Endothelial cell of umbilical vein (primary cell): ENCODE measurements at regions not wholly inside any gene's neighbourhood (a gene's known extent, or its start where the extent isn't known, plus 50 kb on each side); places are given as distances from the start of the nearest gene placed in this dataset.

Experiments
- BruUV-seq: library from RNA; stranded (reverse); fragments of 400-500 nt; replicated peaks from 2 replicates; lab custom pipeline; 2021; lab: Mats Ljungman, UMichigan
- CTCF ChIA-PET: fragments of 300-600, 350-600 bp; sonication (Branson Sonifier 250); formaldehyde crosslinking; loops from one replicate; lab custom pipeline; 2021; ENCODE audit warnings: antibody characterized with exemption, inconsistent platforms; lab: Charles Lee
- POLR2A ChIA-PET: fragments of 300-600, 350-600 bp; sonication (Branson Sonifier 250); formaldehyde crosslinking; loops from one replicate; lab custom pipeline; 2021; ENCODE audit warnings: antibody characterized with exemption, inconsistent platforms; lab: Charles Lee
- DNase-seq: peaks from one replicate; pipeline ENCODE4 v3.0.0-alpha.2; 2011; ENCODE audit warnings: low read depth, low spot score
- FAIRE-seq: peaks from 2 replicates; lab custom pipeline; 2011; peaks lifted over from hg19 to GRCh38; lab: Jason Lieb, UNC
- H2AFZ ChIP-seq: 2 replicates; pipeline ENCODE4 v1.6.0; 2012; ENCODE audit warnings: low read depth, low read length, control low read depth, inconsistent platforms
- H3K27ac ChIP-seq: 2 replicates; pipeline ENCODE4 v1.5.1; 2011; ENCODE audit warnings: low read depth, mild to moderate bottlenecking, control low read depth, low read length, moderate library complexity; ENCODE audit not compliant: insufficient read depth
- H3K27me3 ChIP-seq, 2 experiments: 2 replicates each; pipeline versions ENCODE4 v1.6.0 to v1.6.1; 2011; ENCODE audit warnings: low read length in 2 of 2, mixed read lengths in 1 of 2; ENCODE audit not compliant: control insufficient read depth in 2 of 2, insufficient read depth in 2 of 2
- H3K36me3 ChIP-seq, 2 experiments: 2 replicates in 1 of 2; 3 replicates in 1 of 2; pipeline ENCODE4 v1.5.1; 2011; ENCODE audit warnings: low read length in 2 of 2, mild to moderate bottlenecking in 1 of 2, moderate library complexity in 1 of 2; ENCODE audit not compliant: control insufficient read depth in 2 of 2, insufficient read depth in 2 of 2; ENCODE audit errors: extremely low read depth in 1 of 2
- H3K4me1 ChIP-seq: 3 replicates; pipeline ENCODE4 v1.5.1; 2011; ENCODE audit warnings: mild to moderate bottlenecking, low read length; ENCODE audit not compliant: control insufficient read depth, insufficient read depth; ENCODE audit errors: extremely low read depth
- H3K4me2 ChIP-seq: 2 replicates; pipeline ENCODE4 v1.6.1; 2011; ENCODE audit warnings: low read length, control low read depth, mixed read lengths; ENCODE audit not compliant: insufficient read depth
- H3K4me3 ChIP-seq, 3 experiments: fragments of 200-600 bp in 1 of 3; sonication (generic), shearing (Covaris generic) in 1 of 3; replicated peaks in 1 of 3; 2 replicates each; pipeline ENCODE4 v1.5.1; 2011 to 2016; ENCODE audit warnings: control low read depth in 3 of 3, low read length in 3 of 3, mild to moderate bottlenecking in 2 of 3, inconsistent platforms in 1 of 3, low read depth in 1 of 3, moderate library complexity in 1 of 3; ENCODE audit not compliant: insufficient read depth in 1 of 3
- H3K79me2 ChIP-seq: 2 replicates; pipeline ENCODE4 v1.6.0; 2012; ENCODE audit warnings: low read length, inconsistent platforms; ENCODE audit not compliant: control insufficient read depth, insufficient read depth
- H3K9ac ChIP-seq: replicated peaks from 2 replicates; pipeline ENCODE3; 2011; ENCODE audit warnings: low read length, control low read depth; ENCODE audit not compliant: insufficient read depth; ENCODE audit errors: extremely low read depth
- H3K9me1 ChIP-seq: replicated peaks from 3 replicates; pipeline ENCODE4 v1.6.0; 2011; ENCODE audit warnings: mild to moderate bottlenecking, low read length; ENCODE audit not compliant: control insufficient read depth, insufficient read depth; ENCODE audit errors: extremely low read depth
- H3K9me3 ChIP-seq: replicated peaks from 2 replicates; pipeline ENCODE4 v1.5.1; 2012; ENCODE audit warnings: low read length, inconsistent platforms; ENCODE audit not compliant: control insufficient read depth, insufficient read depth
- H4K20me1 ChIP-seq: replicated peaks from 2 replicates; pipeline ENCODE3; 2011; ENCODE audit warnings: mild to moderate bottlenecking, low read length; ENCODE audit not compliant: control insufficient read depth, insufficient read depth; ENCODE audit errors: extremely low read depth
- CTCF ChIP-seq, 2 donors: IDR thresholded peaks; 1 replicate in 1 of 2; 2 replicates in 1 of 2; pipeline ENCODE4 v1.5.1; 2011; ENCODE audit warnings: low read length in 2 of 2, mild to moderate bottlenecking in 2 of 2, moderate library complexity in 2 of 2, control low read depth in 1 of 2, inconsistent platforms in 1 of 2, low read depth in 1 of 2; ENCODE audit not compliant: insufficient read depth in 1 of 2; ENCODE audit errors: extremely low read depth in 1 of 2
- EZH2 ChIP-seq: IDR thresholded peaks from 2 replicates; pipeline ENCODE4 v1.6.1; 2012; ENCODE audit warnings: borderline replicate concordance, low read depth, mild to moderate bottlenecking, moderate library complexity, low read length, inconsistent platforms; ENCODE audit not compliant: severe bottlenecking
- FOS ChIP-seq: IDR thresholded peaks from 2 replicates; pipeline ENCODE4 v1.6.1; 2011; ENCODE audit warnings: mild to moderate bottlenecking, low read length, moderate library complexity, borderline replicate concordance; ENCODE audit not compliant: insufficient read depth
- GATA2 ChIP-seq: IDR thresholded peaks from 2 replicates; pipeline ENCODE4 v1.7.0; 2011; ENCODE audit warnings: low read depth, mild to moderate bottlenecking, moderate library complexity, mixed read lengths, low read length; ENCODE audit not compliant: insufficient read length, insufficient read depth
- JUN ChIP-seq: IDR thresholded peaks from 2 replicates; pipeline ENCODE4 v1.6.1; 2011; ENCODE audit warnings: borderline replicate concordance, low read depth; ENCODE audit not compliant: insufficient read length, insufficient read depth
- MAX ChIP-seq: IDR thresholded peaks from 2 replicates; pipeline ENCODE4 v1.6.1; 2011; ENCODE audit not compliant: insufficient read depth, insufficient read length
- MYC ChIP-seq: IDR thresholded peaks from one replicate; pipeline ENCODE4 v1.6.1; 2011; ENCODE audit warnings: mild to moderate bottlenecking, low read depth, low read length
- POLR2A ChIP-seq: IDR thresholded peaks from 2 replicates; pipeline ENCODE4 v1.6.1; 2012; ENCODE audit warnings: low read depth, mild to moderate bottlenecking, control low read depth, low read length
- POLR2AphosphoS5 ChIP-seq: IDR thresholded peaks from 2 replicates; pipeline ENCODE4 v1.6.1; 2012; ENCODE audit warnings: low read depth, mild to moderate bottlenecking, control low read depth, low read length, moderate library complexity; ENCODE audit not compliant: insufficient read depth
- dilution Hi-C: fragments of 300-500 bp; cut with MboI; formaldehyde crosslinking; loops from one replicate; pipeline ENCODE4 v1.15.0; 2019; ENCODE audit warnings: low sequenced_read_pairs; ENCODE audit not compliant: extremely low pct_ligation_motif_present
- intact Hi-C: fragments of 100-400 bp; cut with micrococcal nuclease; formaldehyde crosslinking; loops from one replicate; pipeline ENCODE4 v1.10.0; 2022

DNA sequence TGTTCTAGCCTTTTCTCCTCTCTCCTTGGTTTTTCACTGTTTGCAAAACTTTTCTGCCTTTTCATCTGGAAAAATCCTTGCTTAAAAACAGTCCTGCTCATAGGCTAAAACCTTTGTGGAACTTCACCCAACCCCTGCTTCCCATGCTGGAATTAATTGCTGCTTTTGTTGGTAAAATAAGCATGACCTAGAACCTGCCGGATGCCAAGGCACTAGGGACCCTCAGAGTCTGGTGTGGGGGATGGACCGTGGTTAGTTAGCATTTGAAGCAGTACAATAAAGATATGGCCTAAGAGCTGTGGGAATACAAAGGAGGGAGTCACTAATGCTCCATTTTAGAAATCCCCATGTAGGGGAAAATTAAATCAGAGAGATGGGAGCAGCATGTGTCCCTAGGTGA, 326.3 kb downstream of the KCNRG start:
- FAIRE-seq (no peak), DNase-seq (no peak)
- Histone ChIP-seq H2AFZ (no peak overlapping the region), H3K4me2 (no peak overlapping the region), H3K36me3 (no peaks in the 10 kb centered on the region), H3K27me3 (no peaks in the 10 kb centered on the region), H3K9me1 (no peaks in the 10 kb centered on the region), H3K4me3 (no peak overlapping the region), H3K27ac (no peak overlapping the region), H3K9me3 (no peaks in the 10 kb centered on the region), H3K9ac (no peak overlapping the region), H4K20me1 (no peaks in the 10 kb centered on the region), H3K4me1 (no peaks in the 10 kb centered on the region), H3K79me2 (no peaks in the 10 kb centered on the region)
- intact Hi-C loops, result no loop called here
- POLR2A ChIA-PET, result no interaction called here
- no peak for TF ChIP-seq MAX
- no peak for TF ChIP-seq MYC
- no peak for TF ChIP-seq CTCF (IDR thresholded peaks at IDR 0.05; ENCODE audit: extremely low read depth in 1 of 2, insufficient read depth in 1 of 2, low read depth in 1 of 2, low read length in 2 of 2)
- no peak for TF ChIP-seq EZH2
- TF ChIP-seq JUN, result no peak
- no peak for TF ChIP-seq GATA2
- no peak for TF ChIP-seq POLR2AphosphoS5
- no peak for TF ChIP-seq POLR2A
- TF ChIP-seq FOS, result no peak
- CTCF ChIA-PET, result no interaction called here
- no TSS peak for BruUV-seq
- dilution Hi-C loops, result no loop called here
